Tongue (tissue), 1 donor: ENCODE measurements at regions not wholly inside any gene's neighbourhood (a gene's known extent, or its start where the extent isn't known, plus 50 kb on each side); places are given as distances from the start of the nearest gene placed in this dataset.
A peak's percentile ranks its signal among the peaks of the same experiment; 100 is the strongest.
"Not testable (repeated sequence)": the region's sequence is repeated elsewhere in the genome, so short reads cannot be mapped to it uniquely, and the experiment has no call there.

ENCODE experiments used
- DNase-seq: peaks from one replicate; pipeline ENCODE4 v3.0.0-alpha.2; 2015

DNA sequence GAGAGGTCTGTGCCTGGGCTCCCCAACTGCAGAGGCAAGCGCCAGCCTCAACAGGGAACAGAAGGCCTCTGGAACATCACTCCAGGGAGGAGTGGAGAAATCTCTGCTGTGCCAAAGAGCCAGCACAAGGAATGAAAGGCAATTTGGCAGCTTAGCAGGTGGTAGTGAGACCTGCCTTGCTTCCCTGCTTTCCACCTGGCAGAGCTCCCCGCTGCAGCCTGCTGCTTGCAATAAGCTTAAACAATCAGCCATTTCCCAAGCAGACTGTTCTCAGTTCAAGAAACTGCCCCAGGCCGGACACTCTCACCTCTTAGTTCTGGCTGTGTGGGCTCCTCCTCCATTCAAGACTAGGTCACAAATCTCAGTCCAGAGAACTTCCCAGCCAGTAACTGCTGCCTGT lies 370.6 kb downstream of the MAGEB5 start:
- no peak for DNase-seq

DNA sequence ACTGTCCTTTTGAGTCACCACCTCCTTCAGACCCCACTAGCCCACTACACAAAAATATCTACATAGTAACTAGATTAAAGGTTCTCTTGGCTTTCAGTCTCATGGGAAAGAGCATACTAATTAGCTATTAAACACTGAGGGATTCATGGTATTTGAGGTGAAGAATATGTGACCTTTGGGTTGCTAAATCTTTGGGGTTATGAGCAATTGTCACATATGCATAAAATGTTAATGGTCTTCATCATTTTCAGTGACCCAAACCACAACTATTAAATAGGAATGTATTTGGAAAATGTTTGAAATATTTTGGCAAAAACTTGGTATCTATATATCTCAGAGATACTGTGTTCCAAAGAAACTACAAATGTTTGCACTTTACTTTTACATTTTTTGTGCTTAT lies 365.1 kb downstream of the MAGEB5 start:
- DNase-seq, result no peak

GRCh38 chrX:26580021-26580420 lies 364.1 kb downstream of the MAGEB5 start:
- no peak for DNase-seq

DNA sequence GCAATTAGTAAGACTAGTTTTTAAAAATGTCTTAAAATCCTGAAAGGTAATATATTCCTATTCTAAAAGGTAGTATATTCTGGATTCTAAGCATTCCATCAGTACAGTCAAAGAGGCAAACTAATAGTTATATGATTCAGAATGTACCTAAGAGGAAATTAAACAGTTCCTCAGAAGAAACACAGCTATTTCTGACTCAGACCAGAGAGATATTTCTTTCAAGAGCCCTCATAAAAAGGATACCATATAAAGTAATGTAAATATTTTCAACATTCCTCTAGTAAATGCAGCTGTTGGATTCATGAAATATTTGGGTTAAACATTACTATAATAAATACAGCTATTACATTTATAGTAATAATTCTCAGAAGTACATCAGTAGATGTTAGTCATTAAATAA lies 358.3 kb downstream of the MAGEB5 start:
- DNase-seq, result no peak

GRCh38 chrX:26562156-26562555 lies 346.2 kb downstream of the MAGEB5 start:
- no peak for DNase-seq

GRCh38 chrX:26559855-26560254 lies 343.9 kb downstream of the MAGEB5 start:
- DNase-seq, result no peak

- DNase-seq, result no peak
These were observed 342.9 kb downstream of the MAGEB5 start for GRCh38 chrX:26558719-26559386.

- no peak for DNase-seq
These were observed 341.8 kb downstream of the MAGEB5 start for GRCh38 chrX:26557691-26558321.

DNA sequence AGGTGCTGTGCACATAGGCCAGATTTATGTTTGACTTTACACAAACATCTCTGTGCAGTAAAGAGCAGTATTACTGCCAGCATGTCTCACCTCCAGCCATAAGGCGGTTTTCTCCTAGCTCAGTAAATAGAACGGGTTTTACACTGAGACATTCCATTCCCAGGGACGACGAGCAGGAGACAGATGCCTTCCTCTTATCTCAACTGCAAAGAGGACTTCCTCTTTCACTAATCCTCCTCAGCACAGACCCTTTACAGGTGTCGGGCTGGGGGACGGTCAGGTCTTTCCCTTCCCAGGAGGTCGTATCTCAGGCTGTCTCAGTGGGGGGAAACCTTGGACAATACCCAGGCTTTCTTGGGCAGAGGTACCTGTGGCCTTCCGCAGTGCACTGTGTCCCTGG lies 309.8 kb downstream of the MAGEB5 start:
- peak; percentile 0 for DNase-seq

DNA sequence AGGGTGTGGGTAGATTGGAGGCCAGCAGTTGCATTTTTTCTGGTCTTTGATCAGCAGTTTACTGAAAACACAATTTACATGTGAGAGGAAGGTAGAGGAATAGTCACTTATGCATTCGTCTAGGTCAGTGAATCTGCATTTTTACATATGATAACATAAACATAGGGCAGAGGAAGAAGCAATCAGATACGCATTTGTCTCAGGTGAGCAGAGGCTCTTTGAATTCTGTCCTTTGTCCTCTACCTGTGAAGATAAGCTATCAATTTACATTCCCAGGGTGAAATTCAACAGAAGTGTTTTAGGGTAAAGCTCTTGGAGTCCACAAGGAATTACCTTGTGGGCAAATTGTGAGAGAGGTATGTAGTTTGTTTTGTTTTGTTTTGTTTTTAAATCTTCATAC lies 306.5 kb downstream of the MAGEB5 start:
- no peak for DNase-seq

- no peak for DNase-seq
These were observed 295.8 kb downstream of the MAGEB5 start for GRCh38 chrX:26511589-26512363.

- DNase-seq, result peak; percentile 20
These were observed 255.0 kb downstream of the MAGEB5 start for GRCh38 chrX:26470941-26471340.

DNA sequence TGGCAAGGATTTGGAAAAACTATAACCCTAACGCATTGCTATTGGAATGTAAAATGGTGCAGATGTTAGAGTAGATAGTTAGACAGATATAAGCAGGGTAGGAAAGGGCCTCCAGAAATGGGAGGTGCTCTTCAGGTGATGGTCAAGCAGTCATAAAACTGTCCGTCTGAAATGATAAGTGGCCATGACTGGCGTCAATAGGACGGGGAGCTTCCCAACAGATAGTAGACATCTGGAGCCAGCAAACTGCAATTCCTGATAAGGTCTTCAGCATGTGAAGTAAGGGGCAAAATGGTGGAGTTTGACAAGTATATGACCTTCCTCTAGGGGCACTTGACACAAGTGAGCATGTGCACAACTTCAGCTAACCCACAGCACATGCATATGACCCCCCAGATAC lies 250.4 kb downstream of the MAGEB5 start:
- DNase-seq, result no peak

GRCh38 chrX:26445288-26445687 lies 229.3 kb downstream of the MAGEB5 start:
- DNase-seq, result no peak

- not testable (repeated sequence) for DNase-seq
These were observed 228.4 kb downstream of the MAGEB5 start for GRCh38 chrX:26444417-26444816.

DNA sequence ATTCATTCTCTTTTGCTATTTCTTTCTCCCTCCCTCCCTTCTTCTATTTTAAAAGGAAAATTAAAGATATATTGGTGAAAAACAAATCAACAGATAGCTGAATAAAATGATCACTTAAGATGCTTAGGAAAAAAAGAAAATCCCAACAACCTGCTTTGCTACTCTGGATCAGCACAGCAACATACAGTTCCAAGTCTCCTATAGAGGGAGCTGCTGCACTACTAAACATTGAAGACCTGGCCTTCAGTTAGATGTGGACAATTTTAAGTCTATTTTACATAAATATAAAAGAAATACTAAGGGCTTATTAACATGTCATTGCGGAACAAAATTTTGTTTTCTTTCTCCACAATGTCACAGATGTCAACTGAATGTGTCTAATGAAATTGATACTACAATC lies 226.4 kb downstream of the MAGEB5 start:
- DNase-seq, result peak; percentile 41

GRCh38 chrX:26414534-26414933 lies 198.6 kb downstream of the MAGEB5 start:
- DNase-seq, result no peak

- DNase-seq, result no peak
These were observed 195.1 kb downstream of the MAGEB5 start for GRCh38 chrX:26411045-26411444.

GRCh38 chrX:26409636-26410035 lies 193.7 kb downstream of the MAGEB5 start:
- DNase-seq, result no peak

DNA sequence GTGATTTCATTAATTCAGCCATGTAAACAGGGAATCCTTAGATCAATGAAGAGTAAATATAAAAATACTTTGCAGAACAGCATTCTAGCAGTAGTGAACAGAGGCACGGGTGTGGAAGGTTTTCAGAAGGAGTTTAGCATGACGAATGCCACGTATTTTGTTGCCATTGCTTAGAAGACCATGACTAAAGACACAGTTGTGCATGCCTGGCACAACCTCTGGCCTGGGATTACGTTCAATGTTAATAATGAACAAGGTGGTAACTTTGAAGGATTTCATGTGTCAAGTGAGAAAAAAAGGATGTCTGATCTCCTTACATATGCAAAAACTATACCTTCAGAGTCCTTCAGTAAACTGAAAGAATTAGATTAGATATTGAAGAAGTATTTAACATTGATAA lies 171.9 kb downstream of the MAGEB5 start:
- no peak for DNase-seq

GRCh38 chrX:26376037-26376708 lies 160.2 kb downstream of the MAGEB5 start:
- no peak for DNase-seq

DNA sequence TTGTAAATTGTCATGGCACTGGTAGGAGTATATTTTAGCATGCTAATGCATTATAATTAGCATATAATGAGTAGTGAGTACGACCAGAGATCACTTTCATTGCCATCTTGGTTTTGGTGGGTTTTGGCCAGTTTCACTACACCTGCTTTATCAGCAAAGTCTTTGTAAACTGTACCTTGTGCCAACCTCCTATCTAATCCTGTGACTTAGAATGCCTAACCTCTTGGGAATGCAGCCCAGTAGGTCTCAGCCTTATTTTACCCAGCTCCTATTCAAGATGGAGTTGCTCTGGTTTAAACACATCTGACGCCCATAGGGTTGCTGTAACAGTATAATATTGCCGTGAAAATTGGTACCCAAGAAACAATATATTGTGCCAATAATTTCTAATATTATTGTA lies 159.4 kb downstream of the MAGEB5 start:
- no peak for DNase-seq

- no peak for DNase-seq
These were observed 157.9 kb downstream of the MAGEB5 start for GRCh38 chrX:26373829-26374228.
